ENCODE measurements at regions not wholly inside any gene's neighbourhood (a gene's known extent, or its start where the extent isn't known, plus 50 kb on each side); places are given as distances from the start of the nearest gene placed in this dataset.
A peak's percentile ranks its signal among the peaks of the same experiment; 100 is the strongest.

- Histone ChIP-seq H3K4ac (ENCODE audit: low read depth, low read length) (no peak overlapping the region), H3K79me2 (ENCODE audit: insufficient read depth, low read length) (no peaks in the 10 kb centered on the region), H2BK20ac (ENCODE audit: low read depth, low read length, poor library complexity, severe bottlenecking) (no peak overlapping the region), H3K9me3 (ENCODE audit: control insufficient read depth, low read depth, low read length) (no peaks in the 10 kb centered on the region), H4K5ac (ENCODE audit: insufficient read length, low read depth, low read length) (no peak overlapping the region), H3K14ac (ENCODE audit: insufficient read depth, low read length) (no peak overlapping the region), H2BK12ac (ENCODE audit: insufficient read length, low read depth, low read length) (no peak overlapping the region), H3K23me2 (ENCODE audit: insufficient read length, low read depth, low read length, poor library complexity, severe bottlenecking) (no peaks in the 10 kb centered on the region), H2BK15ac (ENCODE audit: low read depth, low read length) (no peak overlapping the region), H3K18ac (ENCODE audit: insufficient read length, low read depth, low read length) (no peak overlapping the region), H3K9ac (ENCODE audit: extremely low read depth, insufficient read length, low read length) (no peak overlapping the region), H3K4me2 (ENCODE audit: insufficient read depth, insufficient read length, low read length) (no peak overlapping the region), H2AFZ (ENCODE audit: low read length) (no peak overlapping the region), H3K4me1 (ENCODE audit: insufficient read depth, low read length) (no peaks in the 10 kb centered on the region; the same call in 1 of the 2 replicates), H3K56ac (ENCODE audit: insufficient read length, low read depth, low read length) (no peak overlapping the region), H4K20me1 (ENCODE audit: control insufficient read depth, insufficient read depth, insufficient read length) (no peaks in the 10 kb centered on the region), H2BK120ac (ENCODE audit: low read depth, low read length, poor library complexity, severe bottlenecking) (no peak overlapping the region), H3K79me1 (ENCODE audit: insufficient read depth, low read depth, low read length, poor library complexity, severe bottlenecking) (no peaks in the 10 kb centered on the region), H4K8ac (replicated peaks; ENCODE audit: insufficient read length, low read depth, low read length) (no peak overlapping the region), H2BK5ac (ENCODE audit: insufficient read length, low read length) (no peak overlapping the region), H3K27ac (ENCODE audit: insufficient read length, low read depth, low read length) (no peak overlapping the region), H4K91ac (ENCODE audit: insufficient read length, low read depth, low read length) (no peak overlapping the region), H2AK5ac (ENCODE audit: insufficient read length, low read length) (no peak overlapping the region), H3K23ac (ENCODE audit: insufficient read length, low read depth, low read length) (no peak overlapping the region), H3K27me3 (ENCODE audit: insufficient read depth, low read length) (no peaks in the 10 kb centered on the region), H3T11ph (ENCODE audit: low read length) (no peak overlapping the region)
- Mint-ChIP-seq H3K4me3 (peak overlapping the region in 1 of 2 experiments; percentile 16; a peak in 3 of 5 replicates), H3K36me3 (ENCODE audit: insufficient read depth in 1 of 3, low read depth in 3 of 3) (peaks cover 0 to 9% (median 8%) of the 10 kb centered on the region in 3 experiments; a peak in 4 of 7 replicates), H3K27ac (peak overlapping the region in 1 of 3 experiments; percentile 72; a peak in 2 of 7 replicates), H3K27me3 (ENCODE audit: low read depth) (no peaks in the 10 kb centered on the region; the same call in 1 of the 2 replicates), H3K4me1 (peaks cover 28 to 33% of the 10 kb centered on the region in 2 experiments), H3K9me3 (peaks cover 0 to 6% of the 10 kb centered on the region in 2 experiments; a peak in 3 of 5 replicates)
- WGBS (ENCODE audit: extremely low coverage, insufficient read length, low lambda C conversion rate): no CpG with 5 or more reads among the region's 13 CpGs
- no peak for TF ChIP-seq CTCF (conservative IDR thresholded peaks at IDR 0.05)
- DNase-seq: no peak
Measured at GRCh38 chr16:85522308-85522841, 90.7 kb upstream of the GSE1 start.

All from H9 (cell line).